ENCODE measurements at regions not wholly inside any gene's neighbourhood (a gene's known extent, or its start where the extent isn't known, plus 50 kb on each side); places are given as distances from the start of the nearest gene placed in this dataset.

DNA sequence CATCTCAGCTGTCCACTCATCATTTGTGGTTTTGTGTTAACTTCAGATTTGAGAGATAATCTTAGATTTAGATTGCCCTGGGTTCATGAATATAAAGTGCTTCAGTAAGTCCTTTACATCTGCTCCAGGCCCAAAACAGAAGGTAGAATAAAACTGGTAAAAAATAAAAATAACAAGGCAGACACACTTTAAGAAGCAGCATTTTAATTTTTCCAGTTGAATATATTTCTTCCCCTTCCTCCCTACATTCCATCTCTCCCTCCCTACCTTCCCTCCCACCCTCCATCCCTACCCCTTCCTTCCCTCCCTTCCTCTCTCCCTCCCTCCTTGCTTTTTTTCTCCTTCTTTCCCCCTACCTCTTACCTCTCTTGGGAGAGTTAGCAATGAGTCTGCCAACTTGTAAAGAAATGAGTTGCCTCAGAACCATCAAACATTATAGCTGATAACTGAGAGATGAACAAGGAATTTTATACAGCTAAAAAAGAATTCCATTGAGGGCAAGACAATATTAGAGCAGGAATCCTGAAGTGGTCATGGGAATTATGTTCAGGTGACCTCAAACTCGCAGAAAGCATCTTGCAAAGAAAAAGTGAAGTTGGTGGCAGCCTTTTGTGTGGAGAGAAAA is 145.0 kb upstream of the SOX4 start:
- TF ChIP-seq, protein P1, sequence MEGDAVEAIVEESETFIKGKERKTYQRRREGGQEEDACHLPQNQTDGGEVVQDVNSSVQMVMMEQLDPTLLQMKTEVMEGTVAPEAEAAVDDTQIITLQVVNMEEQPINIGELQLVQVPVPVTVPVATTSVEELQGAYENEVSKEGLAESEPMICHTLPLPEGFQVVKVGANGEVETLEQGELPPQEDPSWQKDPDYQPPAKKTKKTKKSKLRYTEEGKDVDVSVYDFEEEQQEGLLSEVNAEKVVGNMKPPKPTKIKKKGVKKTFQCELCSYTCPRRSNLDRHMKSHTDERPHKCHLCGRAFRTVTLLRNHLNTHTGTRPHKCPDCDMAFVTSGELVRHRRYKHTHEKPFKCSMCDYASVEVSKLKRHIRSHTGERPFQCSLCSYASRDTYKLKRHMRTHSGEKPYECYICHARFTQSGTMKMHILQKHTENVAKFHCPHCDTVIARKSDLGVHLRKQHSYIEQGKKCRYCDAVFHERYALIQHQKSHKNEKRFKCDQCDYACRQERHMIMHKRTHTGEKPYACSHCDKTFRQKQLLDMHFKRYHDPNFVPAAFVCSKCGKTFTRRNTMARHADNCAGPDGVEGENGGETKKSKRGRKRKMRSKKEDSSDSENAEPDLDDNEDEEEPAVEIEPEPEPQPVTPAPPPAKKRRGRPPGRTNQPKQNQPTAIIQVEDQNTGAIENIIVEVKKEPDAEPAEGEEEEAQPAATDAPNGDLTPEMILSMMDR (IDR thresholded peaks at IDR 0.05) = no peak
- no peak for TF ChIP-seq POLR2A (IDR thresholded peaks at IDR 0.05)

All from adrenal gland (tissue), 5 donors.